Activated CD8-positive, alpha-beta memory T cell treated with anti-CD3 and anti-CD28 coated beads for 36 hours (primary cell): ENCODE measurements at regions not wholly inside any gene's neighbourhood (a gene's known extent, or its start where the extent isn't known, plus 50 kb on each side); places are given as distances from the start of the nearest gene placed in this dataset.
"Not testable (repeated sequence)": the region's sequence is repeated elsewhere in the genome, so short reads cannot be mapped to it uniquely, and the experiment has no call there.

Source experiments
- CTCF ChIA-PET: fragments of 350-600 bp; sonication (Branson Sonifier 250); formaldehyde crosslinking; loops from one replicate; lab custom pipeline; 2021; ENCODE audit warnings: antibody characterized with exemption; lab: Charles Lee
- POLR2A ChIA-PET: fragments of 350-600 bp; sonication (Branson Sonifier 250); formaldehyde crosslinking; loops from one replicate; lab custom pipeline; 2021; ENCODE audit warnings: antibody characterized with exemption; lab: Charles Lee

GRCh38 chr6:48701572-48701971, 590.6 kb upstream of the PTCHD4 start:
- POLR2A ChIA-PET = no interaction called here
- CTCF ChIA-PET = no interaction called here

- POLR2A ChIA-PET = no interaction called here
- CTCF ChIA-PET = no interaction called here
Observed at GRCh38 chr6:48695872-48696271, 584.9 kb upstream of the PTCHD4 start.

GRCh38 chr6:48691420-48691819, 580.4 kb upstream of the PTCHD4 start:
- POLR2A ChIA-PET = no interaction called here
- CTCF ChIA-PET = no interaction called here

- POLR2A ChIA-PET = no interaction called here
- CTCF ChIA-PET = no interaction called here
Observed at GRCh38 chr6:48689498-48689897, 578.5 kb upstream of the PTCHD4 start.

GRCh38 chr6:48678390-48678789, 567.4 kb upstream of the PTCHD4 start:
- POLR2A ChIA-PET = no interaction called here

GRCh38 chr6:48671505-48671904, 560.5 kb upstream of the PTCHD4 start:
- CTCF ChIA-PET = no interaction called here
- POLR2A ChIA-PET = no interaction called here

More at GRCh38 chr6:48678390-48678789, 567.4 kb upstream of the PTCHD4 start:
- CTCF ChIA-PET = no interaction called here

- POLR2A ChIA-PET = no interaction called here
- CTCF ChIA-PET = no interaction called here
Observed at GRCh38 chr6:48670546-48670945, 559.5 kb upstream of the PTCHD4 start.

- ChIA-PET POLR2A (no interaction called here), CTCF (no interaction called here)
Observed at GRCh38 chr6:48667797-48668196, 556.8 kb upstream of the PTCHD4 start.

GRCh38 chr6:48664826-48665225, 553.8 kb upstream of the PTCHD4 start:
- CTCF ChIA-PET = no interaction called here
- POLR2A ChIA-PET = no interaction called here

GRCh38 chr6:48658915-48659314, 547.9 kb upstream of the PTCHD4 start:
- ChIA-PET CTCF (no interaction called here), POLR2A (no interaction called here)

GRCh38 chr6:48641544-48641943, 530.5 kb upstream of the PTCHD4 start:
- CTCF ChIA-PET = no interaction called here

GRCh38 chr6:48638796-48639195, 527.8 kb upstream of the PTCHD4 start:
- POLR2A ChIA-PET, CTCF ChIA-PET: not testable (repeated sequence)

More at GRCh38 chr6:48641544-48641943, 530.5 kb upstream of the PTCHD4 start:
- POLR2A ChIA-PET = no interaction called here

GRCh38 chr6:48630511-48630910, 519.5 kb upstream of the PTCHD4 start:
- CTCF ChIA-PET = no interaction called here
- POLR2A ChIA-PET = no interaction called here

GRCh38 chr6:48628316-48628715, 517.3 kb upstream of the PTCHD4 start:
- POLR2A ChIA-PET = no interaction called here
- CTCF ChIA-PET = no interaction called here

- POLR2A ChIA-PET = no interaction called here
- CTCF ChIA-PET = no interaction called here
Observed at GRCh38 chr6:48626421-48626820, 515.4 kb upstream of the PTCHD4 start.

GRCh38 chr6:48624631-48625030, 513.6 kb upstream of the PTCHD4 start:
- CTCF ChIA-PET = no interaction called here

GRCh38 chr6:48619771-48620170, 508.8 kb upstream of the PTCHD4 start:
- ChIA-PET POLR2A (no interaction called here), CTCF (no interaction called here)

More at GRCh38 chr6:48624631-48625030, 513.6 kb upstream of the PTCHD4 start:
- POLR2A ChIA-PET = no interaction called here

GRCh38 chr6:48615041-48615440, 504.0 kb upstream of the PTCHD4 start:
- POLR2A ChIA-PET = no interaction called here

GRCh38 chr6:48614326-48614725, 503.3 kb upstream of the PTCHD4 start:
- POLR2A ChIA-PET = no interaction called here
- CTCF ChIA-PET = no interaction called here

More at GRCh38 chr6:48615041-48615440, 504.0 kb upstream of the PTCHD4 start:
- CTCF ChIA-PET = no interaction called here

- ChIA-PET POLR2A (no interaction called here), CTCF (no interaction called here)
Observed at GRCh38 chr6:48613231-48613949, 502.4 kb upstream of the PTCHD4 start.

- ChIA-PET POLR2A (no interaction called here), CTCF (no interaction called here)
Observed at GRCh38 chr6:48611332-48611731, 500.3 kb upstream of the PTCHD4 start.

GRCh38 chr6:48610846-48611245, 499.8 kb upstream of the PTCHD4 start:
- POLR2A ChIA-PET = no interaction called here
- CTCF ChIA-PET = no interaction called here
